ENCODE measurements at regions not wholly inside any gene's neighbourhood (a gene's known extent, or its start where the extent isn't known, plus 50 kb on each side); places are given as distances from the start of the nearest gene placed in this dataset.

DNA sequence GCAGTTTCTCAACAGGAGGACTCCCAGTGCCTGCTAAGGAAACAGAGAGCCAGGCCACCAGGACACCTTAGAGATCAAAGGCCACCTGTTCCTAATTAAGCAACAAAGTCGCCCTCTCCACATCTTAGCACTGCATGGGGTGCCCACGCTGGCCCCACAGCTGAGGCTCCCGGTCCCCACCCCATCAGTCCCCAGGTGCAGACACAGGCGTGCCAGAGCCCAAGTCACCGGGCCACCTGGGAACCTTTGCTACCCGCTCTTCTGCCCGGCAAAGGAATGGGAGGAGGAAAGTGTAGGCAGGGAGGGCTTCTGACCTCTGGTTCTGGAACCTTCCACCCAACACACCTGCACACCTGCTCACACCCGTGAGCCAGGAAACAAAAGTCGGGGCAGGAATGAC, 85.5 kb upstream of the PRR5 start:
- no peak for TF ChIP-seq POLR2AphosphoS5 (IDR thresholded peaks at IDR 0.05; ENCODE audit: low read depth, low read length)
- no peak for TF ChIP-seq TAF1 (IDR thresholded peaks at IDR 0.05; ENCODE audit: borderline replicate concordance, low read depth, low read length)
- TF ChIP-seq POLR2A (IDR thresholded peaks at IDR 0.05; ENCODE audit: low read depth, low read length) = no peak
